HL-60 (cell line): ENCODE measurements at regions not wholly inside any gene's neighbourhood (a gene's known extent, or its start where the extent isn't known, plus 50 kb on each side); places are given as distances from the start of the nearest gene placed in this dataset.

ENCODE experiments used
- CTCF ChIP-seq: IDR thresholded peaks from one replicate; pipeline ENCODE4 v1.5.1; 2011; ENCODE audit warnings: low read length, control low read depth, inconsistent platforms; ENCODE audit not compliant: insufficient read depth
- GABPA ChIP-seq: IDR thresholded peaks from 2 replicates; pipeline ENCODE4 v1.6.1; 2012; ENCODE audit warnings: low read depth
- POLR2AphosphoS5 ChIP-seq: IDR thresholded peaks from 2 replicates; pipeline ENCODE4 v1.6.1; 2012; ENCODE audit warnings: low read depth
- REST ChIP-seq: IDR thresholded peaks from 2 replicates; pipeline ENCODE4 v1.6.1; 2012; ENCODE audit warnings: low read depth; ENCODE audit not compliant: insufficient replicate concordance
- SPI1 ChIP-seq: IDR thresholded peaks from 2 replicates; pipeline ENCODE4 v1.6.1; 2012; ENCODE audit warnings: low read depth, mild to moderate bottlenecking, borderline replicate concordance

- TF ChIP-seq CTCF (no peak), POLR2AphosphoS5 (no peak), SPI1 (no peak), GABPA (no peak), REST (no peak)
These were observed 116.5 kb upstream of the ANO5 start for GRCh38 chr11:22076271-22076930.
